KMS-11 (cell line): ENCODE measurements at regions not wholly inside any gene's neighbourhood (a gene's known extent, or its start where the extent isn't known, plus 50 kb on each side); places are given as distances from the start of the nearest gene placed in this dataset.

ENCODE experiments used
- H2AFZ ChIP-seq: fragments of 200-600 bp; sonication (generic); 2 replicates; pipeline ENCODE4 v1.6.1; 2016; ENCODE audit warnings: antibody characterized with exemption, mixed run types, low read depth
- H3K27ac ChIP-seq: fragments of 200-600 bp; sonication (generic); 2 replicates; pipeline ENCODE4 v1.6.1; 2016; ENCODE audit warnings: mild to moderate bottlenecking, mixed run types
- H3K27me3 ChIP-seq: fragments of 200-600 bp; sonication (generic); 2 replicates; pipeline ENCODE4 v1.6.1; 2017; ENCODE audit warnings: mild to moderate bottlenecking, low read depth, mixed run types, moderate library complexity; ENCODE audit not compliant: insufficient read depth
- H3K36me3 ChIP-seq: fragments of 200-600 bp; sonication (generic); 2 replicates; pipeline ENCODE4 v1.6.1; 2017; ENCODE audit warnings: mild to moderate bottlenecking, mixed run types; ENCODE audit not compliant: insufficient read depth
- H3K4me1 ChIP-seq: fragments of 200-600 bp; sonication (generic); 2 replicates; pipeline ENCODE4 v1.6.1; 2016; ENCODE audit warnings: mild to moderate bottlenecking, low read depth, mixed run types; ENCODE audit not compliant: poor library complexity, severe bottlenecking
- H3K4me2 ChIP-seq: fragments of 200-600 bp; sonication (generic); 2 replicates; pipeline ENCODE4 v1.7.0; 2016; ENCODE audit warnings: mild to moderate bottlenecking, mixed run types
- H3K4me3 ChIP-seq: fragments of 200-600 bp; sonication (generic); IDR thresholded peaks from 2 replicates; pipeline ENCODE4 v1.6.1; 2017; ENCODE audit warnings: low read depth, low read length, mixed read lengths; ENCODE audit not compliant: insufficient read depth
- H3K79me2 ChIP-seq: fragments of 200-600 bp; sonication (generic); 2 replicates; pipeline ENCODE4 v1.6.1; 2016; ENCODE audit warnings: low read depth, mixed run types; ENCODE audit not compliant: insufficient read depth
- H3K9ac ChIP-seq: fragments of 200-600 bp; sonication (generic); 2 replicates; pipeline ENCODE4 v1.6.1; 2016; ENCODE audit warnings: mild to moderate bottlenecking, mixed run types
- H4K20me1 ChIP-seq: fragments of 200-600 bp; sonication (generic); 2 replicates; pipeline ENCODE4 v1.6.1; 2016; ENCODE audit warnings: mild to moderate bottlenecking, mixed run types; ENCODE audit not compliant: insufficient read depth
- TF ChIP-seq, protein P1 (sequence below): fragments of 200-600 bp; sonication (generic); conservative IDR thresholded peaks from 2 replicates; pipeline ENCODE4 v1.6.1; 2017; ENCODE audit warnings: low read depth, mild to moderate bottlenecking, antibody characterized with exemption, low read length, moderate library complexity, mixed read lengths

- H3K79me2 ChIP-seq: no peaks in the 10 kb centered on the region
- H3K4me1 ChIP-seq: no peaks in the 10 kb centered on the region
- no peak overlapping the region for H3K9ac ChIP-seq
- H3K4me2 ChIP-seq: no peak overlapping the region
- no peak overlapping the region for H3K27ac ChIP-seq
- TF ChIP-seq, protein P1, sequence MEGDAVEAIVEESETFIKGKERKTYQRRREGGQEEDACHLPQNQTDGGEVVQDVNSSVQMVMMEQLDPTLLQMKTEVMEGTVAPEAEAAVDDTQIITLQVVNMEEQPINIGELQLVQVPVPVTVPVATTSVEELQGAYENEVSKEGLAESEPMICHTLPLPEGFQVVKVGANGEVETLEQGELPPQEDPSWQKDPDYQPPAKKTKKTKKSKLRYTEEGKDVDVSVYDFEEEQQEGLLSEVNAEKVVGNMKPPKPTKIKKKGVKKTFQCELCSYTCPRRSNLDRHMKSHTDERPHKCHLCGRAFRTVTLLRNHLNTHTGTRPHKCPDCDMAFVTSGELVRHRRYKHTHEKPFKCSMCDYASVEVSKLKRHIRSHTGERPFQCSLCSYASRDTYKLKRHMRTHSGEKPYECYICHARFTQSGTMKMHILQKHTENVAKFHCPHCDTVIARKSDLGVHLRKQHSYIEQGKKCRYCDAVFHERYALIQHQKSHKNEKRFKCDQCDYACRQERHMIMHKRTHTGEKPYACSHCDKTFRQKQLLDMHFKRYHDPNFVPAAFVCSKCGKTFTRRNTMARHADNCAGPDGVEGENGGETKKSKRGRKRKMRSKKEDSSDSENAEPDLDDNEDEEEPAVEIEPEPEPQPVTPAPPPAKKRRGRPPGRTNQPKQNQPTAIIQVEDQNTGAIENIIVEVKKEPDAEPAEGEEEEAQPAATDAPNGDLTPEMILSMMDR: no peak
- H4K20me1 ChIP-seq: no peaks in the 10 kb centered on the region
- H3K36me3 ChIP-seq: no peaks in the 10 kb centered on the region
- H2AFZ ChIP-seq: no peak overlapping the region
- H3K27me3 ChIP-seq: no peaks in the 10 kb centered on the region
- H3K4me3 ChIP-seq: no peak overlapping the region
Measured at GRCh38 chr7:20980232-20980631, 193.5 kb upstream of the SP8 start.

- H3K27ac ChIP-seq: no peak overlapping the region
- H3K9ac ChIP-seq: no peak overlapping the region
- no peak overlapping the region for H3K4me2 ChIP-seq
- TF ChIP-seq, protein P1: no peak
- no peak overlapping the region for H2AFZ ChIP-seq
- H3K27me3 ChIP-seq: no peaks in the 10 kb centered on the region
- H3K36me3 ChIP-seq: no peaks in the 10 kb centered on the region
- no peaks in the 10 kb centered on the region for H3K79me2 ChIP-seq
- H4K20me1 ChIP-seq: no peaks in the 10 kb centered on the region
- H3K4me1 ChIP-seq: no peaks in the 10 kb centered on the region
- no peak overlapping the region for H3K4me3 ChIP-seq
Measured at GRCh38 chr7:20980668-20981264, 194.1 kb upstream of the SP8 start.

GRCh38 chr7:20988340-20988739 lies 201.7 kb upstream of the SP8 start:
- Histone ChIP-seq H3K4me1 (no peaks in the 10 kb centered on the region), H3K79me2 (no peaks in the 10 kb centered on the region), H3K27me3 (no peaks in the 10 kb centered on the region), H3K27ac (no peak overlapping the region), H3K36me3 (no peaks in the 10 kb centered on the region), H3K4me3 (no peak overlapping the region), H3K4me2 (no peak overlapping the region), H4K20me1 (no peaks in the 10 kb centered on the region), H2AFZ (no peak overlapping the region), H3K9ac (no peak overlapping the region)
- TF ChIP-seq, protein P1: no peak

DNA sequence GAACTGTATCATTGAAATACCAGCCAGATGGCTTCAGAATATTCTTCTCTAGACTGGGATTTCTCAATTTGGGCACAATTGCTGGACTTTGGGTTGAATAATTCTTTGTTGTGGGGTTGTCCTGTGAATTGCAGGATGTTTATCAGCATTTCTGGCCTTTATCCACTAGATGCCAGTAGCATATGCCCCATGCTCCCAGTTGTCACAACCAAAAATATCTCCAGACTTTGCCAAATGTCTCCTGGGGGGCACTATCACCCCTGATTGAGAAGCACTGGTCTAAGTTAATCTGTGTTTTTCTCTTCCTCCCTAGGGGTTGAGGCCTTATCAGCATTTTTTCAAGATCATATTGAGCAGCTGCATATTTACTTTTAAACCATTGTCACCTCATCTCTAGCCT lies 204.9 kb upstream of the SP8 start:
- H3K27me3 ChIP-seq: no peaks in the 10 kb centered on the region
- TF ChIP-seq, protein P1: no peak
- no peak overlapping the region for H3K4me2 ChIP-seq

More for the DNA sequence above, 204.9 kb upstream of the SP8 start:
- H3K36me3 ChIP-seq: no peaks in the 10 kb centered on the region
- no peaks in the 10 kb centered on the region for H3K79me2 ChIP-seq
- no peak overlapping the region for H3K4me3 ChIP-seq
- no peak overlapping the region for H3K27ac ChIP-seq
- H4K20me1 ChIP-seq: no peaks in the 10 kb centered on the region
- no peaks in the 10 kb centered on the region for H3K4me1 ChIP-seq
- no peak overlapping the region for H3K9ac ChIP-seq
- no peak overlapping the region for H2AFZ ChIP-seq
